ENCODE measurements at regions not wholly inside any gene's neighbourhood (a gene's known extent, or its start where the extent isn't known, plus 50 kb on each side); places are given as distances from the start of the nearest gene placed in this dataset.
A peak's percentile ranks its signal among the peaks of the same experiment; 100 is the strongest.

GRCh38 chr3:13245615-13245978 is 172.4 kb upstream of the IQSEC1 start:
- Histone ChIP-seq H3K27ac (ENCODE audit: low read depth, low read length) (no peak overlapping the region), H3K4me3 (ENCODE audit: low read length) (no peak overlapping the region), H3K36me3 (ENCODE audit: insufficient read depth, low read length) (no peaks in the 10 kb centered on the region), H3K27me3 (ENCODE audit: insufficient read depth, low read length) (no peaks in the 10 kb centered on the region), H3K9me3 (ENCODE audit: insufficient read depth, low read depth, low read length) (no peaks in the 10 kb centered on the region), H3K9ac (ENCODE audit: low read depth, low read length) (no peak overlapping the region), H3K4me1 (ENCODE audit: insufficient read depth, low read length) (no peaks in the 10 kb centered on the region)
- 95% methylated on average over 8 of the region's 8 CpGs for WGBS

- Histone ChIP-seq H3K9me3 (ENCODE audit: insufficient read depth, low read depth, low read length) (no peaks in the 10 kb centered on the region), H3K36me3 (ENCODE audit: insufficient read depth, low read length) (no peaks in the 10 kb centered on the region), H3K27ac (ENCODE audit: low read depth, low read length) (no peak overlapping the region), H3K27me3 (ENCODE audit: insufficient read depth, low read length) (no peaks in the 10 kb centered on the region), H3K4me1 (ENCODE audit: insufficient read depth, low read length) (no peaks in the 10 kb centered on the region), H3K4me3 (ENCODE audit: low read length) (no peak overlapping the region), H3K9ac (ENCODE audit: low read depth, low read length) (no peak overlapping the region)
- 86% methylated on average over 9 of the region's 9 CpGs for WGBS
Observed at GRCh38 chr3:13243586-13243985, 170.4 kb upstream of the IQSEC1 start.

GRCh38 chr3:13242364-13242737 is 169.1 kb upstream of the IQSEC1 start:
- no peaks in the 10 kb centered on the region for H3K9me3 ChIP-seq (ENCODE audit: insufficient read depth, low read depth, low read length)
- H3K27ac ChIP-seq (ENCODE audit: low read depth, low read length): no peak overlapping the region
- H3K4me3 ChIP-seq (ENCODE audit: low read length): no peak overlapping the region
- H3K9ac ChIP-seq (ENCODE audit: low read depth, low read length): no peak overlapping the region
- 92% methylated on average over 8 of the region's 8 CpGs for WGBS
- no peaks in the 10 kb centered on the region for H3K36me3 ChIP-seq (ENCODE audit: insufficient read depth, low read length)
- H3K27me3 ChIP-seq (ENCODE audit: insufficient read depth, low read length): no peaks in the 10 kb centered on the region
- H3K4me1 ChIP-seq (ENCODE audit: insufficient read depth, low read length): no peaks in the 10 kb centered on the region

GRCh38 chr3:13241621-13242363 is 168.6 kb upstream of the IQSEC1 start:
- no peaks in the 10 kb centered on the region for H3K36me3 ChIP-seq (ENCODE audit: insufficient read depth, low read length)
- no peaks in the 10 kb centered on the region for H3K9me3 ChIP-seq (ENCODE audit: insufficient read depth, low read depth, low read length)
- 92% methylated on average over 17 of the region's 18 CpGs for WGBS
- no peak overlapping the region for H3K27ac ChIP-seq (ENCODE audit: low read depth, low read length)
- no peaks in the 10 kb centered on the region for H3K4me1 ChIP-seq (ENCODE audit: insufficient read depth, low read length)
- no peaks in the 10 kb centered on the region for H3K27me3 ChIP-seq (ENCODE audit: insufficient read depth, low read length)
- no peak overlapping the region for H3K9ac ChIP-seq (ENCODE audit: low read depth, low read length)
- no peak overlapping the region for H3K4me3 ChIP-seq (ENCODE audit: low read length)

GRCh38 chr3:13240928-13241618 is 167.8 kb upstream of the IQSEC1 start:
- Histone ChIP-seq H3K27me3 (ENCODE audit: insufficient read depth, low read length) (no peaks in the 10 kb centered on the region), H3K4me3 (ENCODE audit: low read length) (no peak overlapping the region), H3K9me3 (ENCODE audit: insufficient read depth, low read depth, low read length) (no peaks in the 10 kb centered on the region), H3K27ac (ENCODE audit: low read depth, low read length) (no peak overlapping the region), H3K9ac (ENCODE audit: low read depth, low read length) (no peak overlapping the region), H3K36me3 (ENCODE audit: insufficient read depth, low read length) (no peaks in the 10 kb centered on the region), H3K4me1 (ENCODE audit: insufficient read depth, low read length) (no peaks in the 10 kb centered on the region)
- 90% methylated on average over 17 of the region's 17 CpGs for WGBS

- no peak overlapping the region for H3K27ac ChIP-seq (ENCODE audit: low read depth, low read length)
- no peak overlapping the region for H3K4me3 ChIP-seq (ENCODE audit: low read length)
- H3K9ac ChIP-seq (ENCODE audit: low read depth, low read length): no peak overlapping the region
- 93% methylated on average over 8 of the region's 8 CpGs for WGBS
- H3K27me3 ChIP-seq (ENCODE audit: insufficient read depth, low read length): no peaks in the 10 kb centered on the region
- no peaks in the 10 kb centered on the region for H3K4me1 ChIP-seq (ENCODE audit: insufficient read depth, low read length)
- no peaks in the 10 kb centered on the region for H3K36me3 ChIP-seq (ENCODE audit: insufficient read depth, low read length)
- no peaks in the 10 kb centered on the region for H3K9me3 ChIP-seq (ENCODE audit: insufficient read depth, low read depth, low read length)
Observed at GRCh38 chr3:13239467-13239760, 166.2 kb upstream of the IQSEC1 start.

GRCh38 chr3:13238687-13239466 is 165.6 kb upstream of the IQSEC1 start:
- H3K4me3 ChIP-seq (ENCODE audit: low read length): no peak overlapping the region
- H3K4me1 ChIP-seq (ENCODE audit: insufficient read depth, low read length): no peaks in the 10 kb centered on the region
- WGBS: 93% methylated on average over 18 of the region's 18 CpGs
- H3K9me3 ChIP-seq (ENCODE audit: insufficient read depth, low read depth, low read length): no peaks in the 10 kb centered on the region
- H3K9ac ChIP-seq (ENCODE audit: low read depth, low read length): no peak overlapping the region
- no peak overlapping the region for H3K27ac ChIP-seq (ENCODE audit: low read depth, low read length)
- no peaks in the 10 kb centered on the region for H3K36me3 ChIP-seq (ENCODE audit: insufficient read depth, low read length)
- H3K27me3 ChIP-seq (ENCODE audit: insufficient read depth, low read length): no peaks in the 10 kb centered on the region

- H3K4me3 ChIP-seq (ENCODE audit: low read length): no peak overlapping the region
- no peaks in the 10 kb centered on the region for H3K4me1 ChIP-seq (ENCODE audit: insufficient read depth, low read length)
- H3K9ac ChIP-seq (ENCODE audit: low read depth, low read length): no peak overlapping the region
- no peak overlapping the region for H3K27ac ChIP-seq (ENCODE audit: low read depth, low read length)
- 93% methylated on average over 18 of the region's 18 CpGs for WGBS
- no peaks in the 10 kb centered on the region for H3K27me3 ChIP-seq (ENCODE audit: insufficient read depth, low read length)
- no peaks in the 10 kb centered on the region for H3K36me3 ChIP-seq (ENCODE audit: insufficient read depth, low read length)
- no peaks in the 10 kb centered on the region for H3K9me3 ChIP-seq (ENCODE audit: insufficient read depth, low read depth, low read length)
Observed at GRCh38 chr3:13237776-13238490, 164.7 kb upstream of the IQSEC1 start.

- Histone ChIP-seq H3K36me3 (ENCODE audit: insufficient read depth, low read length) (no peaks in the 10 kb centered on the region), H3K9ac (ENCODE audit: low read depth, low read length) (no peak overlapping the region), H3K4me1 (ENCODE audit: insufficient read depth, low read length) (no peaks in the 10 kb centered on the region), H3K9me3 (ENCODE audit: insufficient read depth, low read depth, low read length) (no peaks in the 10 kb centered on the region), H3K27ac (ENCODE audit: low read depth, low read length) (no peak overlapping the region), H3K4me3 (ENCODE audit: low read length) (no peak overlapping the region), H3K27me3 (ENCODE audit: insufficient read depth, low read length) (no peaks in the 10 kb centered on the region)
- 93% methylated on average over 14 of the region's 14 CpGs for WGBS
Observed at GRCh38 chr3:13236557-13237173, 163.4 kb upstream of the IQSEC1 start.

GRCh38 chr3:13235897-13236296 is 162.7 kb upstream of the IQSEC1 start:
- 91% methylated on average over 11 of the region's 11 CpGs for WGBS
- Histone ChIP-seq H3K27me3 (ENCODE audit: insufficient read depth, low read length) (no peaks in the 10 kb centered on the region), H3K4me1 (ENCODE audit: insufficient read depth, low read length) (no peaks in the 10 kb centered on the region), H3K36me3 (ENCODE audit: insufficient read depth, low read length) (no peaks in the 10 kb centered on the region), H3K4me3 (ENCODE audit: low read length) (no peak overlapping the region), H3K27ac (ENCODE audit: low read depth, low read length) (no peak overlapping the region), H3K9me3 (ENCODE audit: insufficient read depth, low read depth, low read length) (no peaks in the 10 kb centered on the region), H3K9ac (ENCODE audit: low read depth, low read length) (peak overlapping the region; percentile 17; the same call in 1 of the 2 replicates)
